ENCODE measurements at regions not wholly inside any gene's neighbourhood (a gene's known extent, or its start where the extent isn't known, plus 50 kb on each side); places are given as distances from the start of the nearest gene placed in this dataset.

DNA sequence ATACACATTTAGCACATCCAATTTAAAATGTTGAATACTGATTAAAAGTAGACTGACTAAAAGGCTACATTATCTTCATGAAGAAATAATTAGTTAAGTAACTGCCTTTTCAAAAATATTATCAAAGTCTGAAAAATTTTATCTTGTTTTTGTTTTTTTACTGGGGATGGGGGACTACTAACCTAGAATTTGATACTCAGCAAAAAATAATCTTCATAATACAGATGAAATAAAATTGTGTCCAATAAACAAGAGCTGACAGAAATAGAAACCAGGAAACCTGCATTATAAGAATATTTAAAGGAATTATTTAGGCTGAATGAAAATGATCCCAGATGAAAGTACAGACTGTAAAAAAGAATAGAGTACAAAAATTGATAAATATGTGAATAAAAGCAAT lies 200.7 kb upstream of the RGPD4 start:
- H3K79me2 ChIP-seq = no peaks in the 10 kb centered on the region
- no peaks in the 10 kb centered on the region for H4K20me1 ChIP-seq (ENCODE audit: insufficient read depth, poor library complexity, severe bottlenecking)
- H3K9me2 ChIP-seq (replicated peaks; ENCODE audit: insufficient read depth) = no peaks in the 10 kb centered on the region
- no peak overlapping the region for H3K27ac ChIP-seq
- no peak overlapping the region for H3K4me2 ChIP-seq
- H3K4me3 ChIP-seq = no peak overlapping the region
- TF ChIP-seq EZH2phosphoT487 (IDR thresholded peaks at IDR 0.05; ENCODE audit: low read depth, severe bottlenecking, unreplicated experiment) = no peak
- TF ChIP-seq, protein P1, sequence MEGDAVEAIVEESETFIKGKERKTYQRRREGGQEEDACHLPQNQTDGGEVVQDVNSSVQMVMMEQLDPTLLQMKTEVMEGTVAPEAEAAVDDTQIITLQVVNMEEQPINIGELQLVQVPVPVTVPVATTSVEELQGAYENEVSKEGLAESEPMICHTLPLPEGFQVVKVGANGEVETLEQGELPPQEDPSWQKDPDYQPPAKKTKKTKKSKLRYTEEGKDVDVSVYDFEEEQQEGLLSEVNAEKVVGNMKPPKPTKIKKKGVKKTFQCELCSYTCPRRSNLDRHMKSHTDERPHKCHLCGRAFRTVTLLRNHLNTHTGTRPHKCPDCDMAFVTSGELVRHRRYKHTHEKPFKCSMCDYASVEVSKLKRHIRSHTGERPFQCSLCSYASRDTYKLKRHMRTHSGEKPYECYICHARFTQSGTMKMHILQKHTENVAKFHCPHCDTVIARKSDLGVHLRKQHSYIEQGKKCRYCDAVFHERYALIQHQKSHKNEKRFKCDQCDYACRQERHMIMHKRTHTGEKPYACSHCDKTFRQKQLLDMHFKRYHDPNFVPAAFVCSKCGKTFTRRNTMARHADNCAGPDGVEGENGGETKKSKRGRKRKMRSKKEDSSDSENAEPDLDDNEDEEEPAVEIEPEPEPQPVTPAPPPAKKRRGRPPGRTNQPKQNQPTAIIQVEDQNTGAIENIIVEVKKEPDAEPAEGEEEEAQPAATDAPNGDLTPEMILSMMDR (IDR thresholded peaks at IDR 0.05; ENCODE audit: poor library complexity) = no peak
- TF ChIP-seq EZH2 (IDR thresholded peaks at IDR 0.05; ENCODE audit: borderline replicate concordance) = no peak
- no peaks in the 10 kb centered on the region for H3K36me3 ChIP-seq (replicated peaks; ENCODE audit: insufficient read depth, low read depth)
- H3K9me3 ChIP-seq (ENCODE audit: low read depth) = no peaks in the 10 kb centered on the region
- H3K27me3 ChIP-seq = no peaks in the 10 kb centered on the region
- DNase-seq (ENCODE audit: low spot score) = no peak
- no peak overlapping the region for H2AFZ ChIP-seq
- no peaks in the 10 kb centered on the region for H3K4me1 ChIP-seq (ENCODE audit: insufficient read depth)

DNA sequence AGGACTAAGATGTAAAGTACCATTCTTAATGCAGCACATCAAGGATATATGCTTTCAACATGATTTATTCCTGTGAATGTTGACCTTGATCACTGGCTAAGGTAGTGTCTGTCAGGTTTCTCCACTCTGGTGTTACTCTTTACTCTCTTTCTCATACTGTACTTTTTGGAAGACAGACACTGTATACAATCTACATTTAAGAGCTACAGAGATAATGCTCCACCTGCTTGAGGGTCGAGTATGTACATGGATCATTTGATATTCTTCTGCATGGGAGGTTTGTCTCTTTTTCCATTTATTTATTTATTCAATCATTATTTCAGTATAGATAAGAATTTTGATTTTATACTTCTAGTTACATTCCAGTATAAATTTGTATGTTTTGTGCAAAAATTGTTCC lies 199.5 kb upstream of the RGPD4 start:
- Histone ChIP-seq H3K9me2 (replicated peaks; ENCODE audit: insufficient read depth) (no peaks in the 10 kb centered on the region), H3K4me2 (no peak overlapping the region), H3K79me2 (no peaks in the 10 kb centered on the region), H2AFZ (no peak overlapping the region), H3K27ac (no peak overlapping the region), H4K20me1 (ENCODE audit: insufficient read depth, poor library complexity, severe bottlenecking) (no peaks in the 10 kb centered on the region), H3K9me3 (ENCODE audit: low read depth) (no peaks in the 10 kb centered on the region), H3K27me3 (no peaks in the 10 kb centered on the region), H3K4me3 (no peak overlapping the region), H3K4me1 (ENCODE audit: insufficient read depth) (no peaks in the 10 kb centered on the region), H3K36me3 (replicated peaks; ENCODE audit: insufficient read depth, low read depth) (no peaks in the 10 kb centered on the region)
- 76% methylated on average over 1 of the region's 1 CpG for WGBS (ENCODE audit: low lambda C conversion rate, missing lambda C conversion rate)
- no peak for TF ChIP-seq EZH2phosphoT487 (IDR thresholded peaks at IDR 0.05; ENCODE audit: low read depth, severe bottlenecking, unreplicated experiment)
- no peak for TF ChIP-seq EZH2 (IDR thresholded peaks at IDR 0.05; ENCODE audit: borderline replicate concordance)
- TF ChIP-seq, protein P1 (IDR thresholded peaks at IDR 0.05; ENCODE audit: poor library complexity) = no peak
- DNase-seq (ENCODE audit: low spot score) = no peak

DNA sequence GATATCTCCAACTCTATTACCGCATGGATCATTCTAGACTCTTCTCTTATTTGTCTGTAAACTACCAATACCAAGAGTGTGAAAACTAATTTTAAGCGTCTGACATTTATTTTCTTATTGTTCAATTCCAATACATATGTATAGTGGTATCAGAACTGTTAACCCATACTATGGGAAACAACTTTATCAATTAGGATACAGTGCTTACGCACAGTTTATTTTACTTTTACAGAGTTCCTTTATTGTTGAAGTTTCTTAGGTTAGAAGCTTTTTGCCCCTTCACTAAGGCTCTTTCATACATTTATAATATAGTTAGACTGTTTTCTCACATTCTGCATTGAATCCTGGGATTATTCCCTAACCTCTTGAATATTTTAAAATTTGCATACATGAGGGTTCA lies 198.8 kb upstream of the RGPD4 start:
- H3K4me1 ChIP-seq (ENCODE audit: insufficient read depth) = no peaks in the 10 kb centered on the region
- 87% methylated on average over 3 of the region's 3 CpGs for WGBS (ENCODE audit: low lambda C conversion rate, missing lambda C conversion rate)
- no peaks in the 10 kb centered on the region for H3K36me3 ChIP-seq (replicated peaks; ENCODE audit: insufficient read depth, low read depth)
- H3K9me3 ChIP-seq (ENCODE audit: low read depth) = no peaks in the 10 kb centered on the region
- no peak for TF ChIP-seq EZH2 (IDR thresholded peaks at IDR 0.05; ENCODE audit: borderline replicate concordance)
- TF ChIP-seq, protein P1 (IDR thresholded peaks at IDR 0.05; ENCODE audit: poor library complexity) = no peak
- H3K27ac ChIP-seq = no peak overlapping the region
- no peak overlapping the region for H2AFZ ChIP-seq
- no peaks in the 10 kb centered on the region for H3K79me2 ChIP-seq
- no peaks in the 10 kb centered on the region for H3K27me3 ChIP-seq
- H3K4me2 ChIP-seq = no peak overlapping the region
- no peaks in the 10 kb centered on the region for H4K20me1 ChIP-seq (ENCODE audit: insufficient read depth, poor library complexity, severe bottlenecking)
- no peak overlapping the region for H3K4me3 ChIP-seq
- no peaks in the 10 kb centered on the region for H3K9me2 ChIP-seq (replicated peaks; ENCODE audit: insufficient read depth)
- no peak for DNase-seq (ENCODE audit: low spot score)

DNA sequence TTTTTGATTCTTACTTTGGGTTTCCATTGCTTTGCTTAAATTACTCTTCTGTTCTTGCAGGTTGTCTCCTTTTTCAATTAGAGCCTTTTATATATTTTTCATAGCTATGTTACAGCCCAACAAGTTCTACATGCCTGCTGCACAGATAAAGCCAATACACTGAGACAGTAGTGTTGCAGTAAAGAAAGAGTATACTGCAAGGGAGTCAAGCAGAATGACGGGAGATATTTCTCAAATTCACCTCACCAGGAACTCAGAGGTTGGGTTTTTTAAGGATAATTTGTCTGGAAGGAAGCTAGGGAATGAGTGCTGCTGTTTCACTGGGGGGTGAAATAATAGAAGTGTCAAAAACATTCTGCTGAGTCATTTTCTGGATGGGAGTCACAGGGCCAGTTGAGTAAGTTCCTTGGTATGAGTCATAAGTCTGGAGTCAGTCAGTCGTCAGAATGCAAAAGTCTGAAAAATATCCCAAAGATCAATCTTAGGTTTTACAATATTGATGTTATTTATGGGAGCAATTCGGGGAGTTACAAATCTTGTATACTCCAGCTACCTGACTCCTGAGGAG lies 193.0 kb upstream of the RGPD4 start:
- 75% methylated on average over 3 of the region's 3 CpGs for WGBS (ENCODE audit: low lambda C conversion rate, missing lambda C conversion rate)
- Histone ChIP-seq H3K27me3 (no peaks in the 10 kb centered on the region), H3K27ac (no peak overlapping the region), H2AFZ (no peak overlapping the region), H3K36me3 (replicated peaks; ENCODE audit: insufficient read depth, low read depth) (no peaks in the 10 kb centered on the region), H3K4me2 (no peak overlapping the region), H3K4me3 (no peak overlapping the region), H3K9me3 (ENCODE audit: low read depth) (no peaks in the 10 kb centered on the region), H3K4me1 (ENCODE audit: insufficient read depth) (no peaks in the 10 kb centered on the region), H4K20me1 (ENCODE audit: insufficient read depth, poor library complexity, severe bottlenecking) (no peaks in the 10 kb centered on the region), H3K79me2 (no peaks in the 10 kb centered on the region), H3K9me2 (replicated peaks; ENCODE audit: insufficient read depth) (no peaks in the 10 kb centered on the region)
- no peak for DNase-seq (ENCODE audit: low spot score)
- TF ChIP-seq, protein P1 (IDR thresholded peaks at IDR 0.05; ENCODE audit: poor library complexity) = no peak
- TF ChIP-seq EZH2phosphoT487 (IDR thresholded peaks at IDR 0.05; ENCODE audit: low read depth, severe bottlenecking, unreplicated experiment) (no peak), EZH2 (IDR thresholded peaks at IDR 0.05; ENCODE audit: borderline replicate concordance) (no peak)

Data from hepatocyte (in vitro differentiated cells).